Brain pericyte (primary cell): ENCODE measurements at regions not wholly inside any gene's neighbourhood (a gene's known extent, or its start where the extent isn't known, plus 50 kb on each side); places are given as distances from the start of the nearest gene placed in this dataset.
A peak's percentile ranks its signal among the peaks of the same experiment; 100 is the strongest.

Source experiments
- DNase-seq: peaks from one replicate; pipeline ENCODE4 v3.0.0-alpha.2; 2012; ENCODE audit warnings: low read depth, low spot score

DNA sequence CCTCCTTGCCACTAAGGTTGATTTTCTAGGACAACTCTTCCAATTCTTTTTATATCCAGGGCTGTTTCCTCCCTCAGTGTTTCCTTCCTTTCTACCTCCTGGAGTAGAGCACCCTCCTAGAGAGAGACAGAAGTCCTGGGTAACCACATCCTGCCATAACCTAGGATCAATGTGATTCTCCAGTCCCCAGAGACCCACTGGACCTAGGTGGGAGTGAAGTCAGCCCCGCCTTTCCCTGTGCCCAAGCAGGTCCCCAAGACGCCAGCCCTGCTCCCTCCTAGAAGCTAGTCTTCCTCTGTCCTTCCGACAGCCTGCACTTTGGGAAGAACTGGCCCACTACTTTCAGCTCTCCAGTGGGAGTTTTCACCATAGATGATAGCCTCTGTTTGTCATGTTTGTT lies 166.8 kb upstream of the PLEKHG7 start:
- no peak for DNase-seq

GRCh38 chr12:92533280-92533890 lies 169.4 kb upstream of the PLEKHG7 start:
- peak; percentile 63 for DNase-seq

DNA sequence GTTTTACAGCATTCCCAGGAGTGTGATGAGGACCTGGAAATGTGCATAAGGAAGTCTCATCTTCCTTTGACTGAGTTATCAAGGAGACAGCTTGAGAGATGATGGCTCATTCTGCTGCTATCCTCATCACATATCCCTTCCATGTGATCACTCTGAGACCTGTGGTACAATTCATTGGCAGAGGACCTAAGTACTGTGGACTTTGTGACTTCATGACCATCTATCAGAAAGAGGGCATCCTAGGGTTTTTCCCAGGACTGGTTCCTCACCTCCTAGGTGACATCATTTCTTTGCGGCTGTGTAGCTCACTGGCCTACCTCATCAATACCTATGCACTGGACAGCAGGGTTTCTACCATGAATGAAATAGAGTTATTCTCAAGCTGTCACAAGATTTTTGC lies 172.1 kb upstream of the PLEKHG7 start:
- no peak for DNase-seq

DNA sequence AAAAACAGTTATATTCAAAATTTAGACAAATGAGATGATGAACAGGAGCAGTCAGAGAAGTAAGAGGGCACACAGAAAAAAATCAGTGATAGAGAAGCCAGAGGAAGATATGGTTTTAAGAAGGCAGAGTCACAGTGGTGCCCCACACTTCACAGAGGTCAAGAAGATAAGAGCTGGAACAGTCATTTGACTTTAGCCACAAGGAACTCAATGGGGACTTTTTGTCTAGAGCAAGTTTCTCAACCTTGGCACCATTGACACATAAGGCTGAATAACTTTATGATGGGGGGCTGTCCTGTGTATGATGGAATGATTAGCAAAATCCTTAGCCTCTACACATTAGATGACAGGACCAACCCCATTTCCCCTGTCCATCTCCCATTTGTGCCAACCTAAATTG lies 172.8 kb upstream of the PLEKHG7 start:
- no peak for DNase-seq

DNA sequence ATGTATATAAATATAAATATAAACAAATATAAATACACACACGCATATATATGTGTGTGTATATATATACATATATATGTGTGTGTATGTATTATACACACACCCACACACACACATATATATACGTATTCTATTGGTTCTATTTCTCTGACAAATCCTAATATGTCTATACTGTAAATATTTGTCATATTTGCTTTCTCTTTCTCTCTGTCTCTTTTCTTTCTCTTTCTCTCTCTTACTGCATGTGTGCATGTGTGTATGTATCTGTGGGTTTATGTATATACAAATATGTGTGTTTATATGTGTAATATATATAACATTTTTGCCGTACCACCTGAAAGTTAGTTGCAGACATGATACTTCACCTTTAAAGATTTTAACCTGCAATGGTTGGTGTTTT lies 174.2 kb upstream of the PLEKHG7 start:
- DNase-seq, result no peak

DNA sequence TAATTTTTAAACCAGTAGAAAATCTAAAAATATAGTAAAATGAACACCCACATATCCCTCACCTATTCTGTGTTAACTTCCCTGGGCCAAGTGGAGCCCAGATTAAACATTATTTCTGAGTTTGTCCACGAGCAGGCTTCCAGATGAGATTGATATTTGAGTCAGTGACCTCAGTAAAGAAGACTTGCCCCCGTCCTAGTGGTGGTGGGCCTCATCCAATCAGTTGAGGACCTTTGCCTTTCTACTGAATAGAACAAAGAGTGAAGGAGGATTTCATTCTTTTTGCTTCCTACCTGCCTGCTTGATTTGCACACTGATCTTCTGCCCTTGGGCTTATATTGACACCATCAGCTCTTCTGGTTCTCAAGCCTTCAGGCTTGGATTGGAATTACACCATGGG lies 174.7 kb upstream of the PLEKHG7 start:
- no peak for DNase-seq

DNA sequence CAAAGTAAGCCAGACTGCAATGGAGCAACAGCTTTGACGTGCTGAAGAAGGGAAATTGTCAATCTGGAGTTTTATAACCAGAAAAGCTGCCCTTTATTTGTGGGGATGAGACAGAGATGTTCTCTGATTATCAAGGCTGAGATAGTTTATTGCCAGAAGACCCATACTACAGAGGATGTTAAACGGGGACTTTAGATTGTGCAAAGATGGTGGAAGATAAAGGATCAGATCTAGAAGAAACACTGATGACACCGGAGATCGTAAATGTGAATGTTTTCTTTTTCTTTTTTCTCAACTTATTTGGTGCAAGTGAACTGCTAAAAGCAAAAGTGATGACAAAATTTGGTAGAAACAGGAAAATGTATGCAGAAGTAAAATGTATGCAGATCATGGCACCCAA lies 178.3 kb upstream of the PLEKHG7 start:
- DNase-seq, result no peak

GRCh38 chr12:92520511-92520910 lies 182.3 kb upstream of the PLEKHG7 start:
- no peak for DNase-seq

DNA sequence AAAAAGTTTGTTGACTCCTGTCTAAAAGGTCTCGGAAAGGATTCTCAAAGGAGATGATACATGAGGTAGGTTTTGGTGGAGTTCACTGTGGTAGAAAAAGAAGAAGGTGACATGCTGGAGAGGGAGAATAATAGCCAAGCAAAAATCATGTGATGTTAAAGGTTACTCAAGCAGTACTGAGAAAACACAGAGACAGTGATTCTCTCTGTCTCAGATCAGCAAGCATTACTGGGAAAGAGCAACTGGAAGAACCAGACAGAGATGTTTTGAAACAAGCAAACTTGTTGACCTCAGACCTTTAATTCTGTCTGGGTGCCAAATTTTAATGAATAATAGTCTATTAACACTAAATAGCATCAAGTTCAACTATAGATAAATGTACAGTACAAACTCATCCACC lies 183.5 kb upstream of the PLEKHG7 start:
- no peak for DNase-seq

DNA sequence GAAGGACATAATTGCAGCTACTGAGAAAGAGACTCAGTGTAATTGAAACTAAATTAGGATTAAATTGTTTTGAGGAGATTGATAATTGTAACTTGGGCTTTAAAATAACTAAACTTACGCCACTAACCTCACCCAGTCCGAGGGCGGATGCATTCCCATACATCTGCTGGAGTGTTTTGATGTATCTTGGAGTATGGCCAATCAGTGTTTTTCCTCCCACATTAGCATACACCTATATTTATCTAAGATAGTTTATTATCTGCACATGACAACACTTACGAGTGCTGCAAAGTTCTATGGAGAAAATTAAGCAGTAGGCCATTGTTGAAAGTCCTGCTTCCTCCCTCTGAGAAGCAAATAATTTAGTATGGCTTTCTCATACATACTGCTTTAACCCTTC lies 184.7 kb upstream of the PLEKHG7 start:
- DNase-seq, result no peak

DNA sequence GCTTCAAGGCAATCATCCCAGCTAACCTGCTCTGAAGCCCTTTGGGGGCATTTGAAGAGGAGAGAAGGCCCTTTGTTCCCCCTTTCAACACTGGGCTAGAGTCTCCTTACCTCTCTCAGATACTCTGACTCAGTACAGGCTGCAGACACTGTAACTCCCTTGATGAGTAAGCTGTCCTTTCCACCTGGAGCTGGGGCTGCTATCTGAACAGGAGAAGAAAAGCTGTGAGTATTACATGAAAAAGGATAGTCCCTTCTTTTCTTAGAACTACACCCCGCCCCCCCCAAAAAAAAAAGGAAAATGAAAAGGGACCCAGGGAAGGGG lies 186.6 kb upstream of the PLEKHG7 start:
- no peak for DNase-seq

DNA sequence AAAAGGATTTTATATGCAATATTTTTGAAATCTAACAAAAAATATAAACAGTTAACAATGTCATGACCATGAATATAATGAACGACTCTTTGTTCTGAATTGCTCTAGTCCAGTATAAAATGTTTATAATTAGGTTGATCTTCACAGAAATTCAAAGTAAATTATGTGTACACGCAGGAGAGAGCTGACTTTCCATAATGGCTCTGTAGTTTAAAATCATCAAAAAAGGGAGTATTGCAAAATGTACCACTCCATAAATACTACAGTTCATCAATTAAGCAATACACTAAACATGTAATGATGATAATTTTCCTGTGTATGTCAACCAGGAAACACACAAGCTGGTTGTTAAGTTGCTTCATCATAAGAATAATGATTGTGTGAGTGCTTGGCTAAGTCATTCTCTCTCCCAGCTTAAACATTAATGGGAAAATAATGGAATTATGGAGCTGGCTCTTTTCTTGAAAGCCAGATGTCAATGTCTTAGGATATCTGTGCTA lies 189.5 kb upstream of the PLEKHG7 start:
- no peak for DNase-seq

DNA sequence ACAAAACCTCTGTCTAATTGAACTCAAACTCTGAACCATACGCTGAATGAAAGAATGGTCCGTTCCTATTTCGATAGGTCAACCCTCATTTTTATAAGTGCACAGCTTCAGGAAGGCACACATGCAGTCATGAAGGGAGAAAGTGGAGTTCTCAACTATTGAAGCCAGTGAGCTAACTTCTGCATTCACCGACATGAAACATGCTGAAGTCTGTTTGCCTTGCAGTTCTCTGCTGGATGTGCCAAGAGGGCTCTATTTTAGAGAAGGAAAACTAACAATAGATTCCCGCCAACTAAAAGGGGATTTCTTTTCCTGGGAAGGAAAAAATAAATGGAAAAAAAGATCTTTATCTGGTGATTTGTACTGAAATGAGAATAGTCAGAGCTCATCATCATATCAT lies 191.0 kb upstream of the PLEKHG7 start:
- no peak for DNase-seq

DNA sequence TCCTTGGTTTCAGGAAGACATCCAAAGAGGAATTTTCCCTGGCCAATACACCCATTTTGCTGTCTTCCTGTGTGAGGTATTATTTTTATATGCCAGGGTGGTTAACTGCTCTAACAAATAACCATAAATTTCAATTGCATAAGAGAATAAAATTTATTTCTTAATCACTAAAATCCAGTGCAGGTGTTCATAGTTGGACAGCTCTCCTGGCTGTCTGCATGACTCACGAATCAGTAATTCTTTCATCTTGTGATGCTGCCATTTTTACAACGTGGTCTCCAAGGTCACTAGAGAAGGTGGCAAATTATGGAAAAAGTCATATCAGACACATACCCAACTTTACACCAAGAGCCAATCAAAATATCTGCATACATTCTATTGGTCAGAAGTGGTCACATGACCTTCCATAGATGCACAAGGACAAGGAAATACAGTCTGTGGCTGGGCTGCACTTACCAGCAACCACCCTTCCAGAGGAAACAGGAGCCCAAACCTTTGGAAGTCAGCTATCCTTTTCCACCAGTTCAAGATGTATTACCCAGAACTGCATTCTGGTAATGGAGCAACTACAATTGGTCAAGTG lies 193.5 kb upstream of the PLEKHG7 start:
- no peak for DNase-seq

DNA sequence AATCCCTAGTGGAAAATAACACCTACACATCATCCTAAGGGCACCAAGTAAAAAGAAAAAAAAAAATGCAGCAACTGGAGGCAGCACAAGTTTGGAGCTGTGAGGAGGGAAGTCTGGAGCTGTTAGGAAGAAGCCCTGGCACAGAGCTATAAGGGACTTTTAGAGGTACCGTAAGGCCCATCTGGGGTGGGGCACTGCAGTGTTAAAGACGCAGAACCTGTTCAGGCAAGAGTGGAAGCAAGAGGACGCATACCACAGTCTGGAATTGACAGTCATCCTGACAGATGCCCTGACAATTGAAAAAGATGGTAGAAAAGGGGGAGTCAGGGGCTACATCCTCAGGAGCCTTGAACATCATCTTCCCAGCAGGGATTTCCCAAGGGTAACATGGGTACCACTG lies 195.9 kb upstream of the PLEKHG7 start:
- no peak for DNase-seq

DNA sequence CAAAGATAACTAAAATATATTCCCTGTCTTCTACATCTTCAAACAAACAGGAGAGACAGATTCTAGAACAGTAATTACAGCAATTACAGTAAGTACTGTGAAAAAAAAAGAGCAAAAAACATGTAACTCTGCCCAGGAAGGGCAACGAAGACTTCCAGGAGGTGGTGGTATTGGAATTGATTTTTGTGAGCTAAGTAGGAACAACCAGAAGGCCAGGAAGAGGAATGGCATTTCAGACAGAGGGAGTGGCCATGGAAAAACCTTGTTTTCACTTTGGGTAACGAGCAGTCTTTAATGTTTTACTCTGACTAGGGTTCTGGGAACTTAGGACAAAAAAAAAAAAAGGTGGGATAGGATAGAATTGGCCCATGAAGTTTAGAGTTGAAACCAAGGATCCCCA lies 196.3 kb upstream of the PLEKHG7 start:
- DNase-seq, result no peak

DNA sequence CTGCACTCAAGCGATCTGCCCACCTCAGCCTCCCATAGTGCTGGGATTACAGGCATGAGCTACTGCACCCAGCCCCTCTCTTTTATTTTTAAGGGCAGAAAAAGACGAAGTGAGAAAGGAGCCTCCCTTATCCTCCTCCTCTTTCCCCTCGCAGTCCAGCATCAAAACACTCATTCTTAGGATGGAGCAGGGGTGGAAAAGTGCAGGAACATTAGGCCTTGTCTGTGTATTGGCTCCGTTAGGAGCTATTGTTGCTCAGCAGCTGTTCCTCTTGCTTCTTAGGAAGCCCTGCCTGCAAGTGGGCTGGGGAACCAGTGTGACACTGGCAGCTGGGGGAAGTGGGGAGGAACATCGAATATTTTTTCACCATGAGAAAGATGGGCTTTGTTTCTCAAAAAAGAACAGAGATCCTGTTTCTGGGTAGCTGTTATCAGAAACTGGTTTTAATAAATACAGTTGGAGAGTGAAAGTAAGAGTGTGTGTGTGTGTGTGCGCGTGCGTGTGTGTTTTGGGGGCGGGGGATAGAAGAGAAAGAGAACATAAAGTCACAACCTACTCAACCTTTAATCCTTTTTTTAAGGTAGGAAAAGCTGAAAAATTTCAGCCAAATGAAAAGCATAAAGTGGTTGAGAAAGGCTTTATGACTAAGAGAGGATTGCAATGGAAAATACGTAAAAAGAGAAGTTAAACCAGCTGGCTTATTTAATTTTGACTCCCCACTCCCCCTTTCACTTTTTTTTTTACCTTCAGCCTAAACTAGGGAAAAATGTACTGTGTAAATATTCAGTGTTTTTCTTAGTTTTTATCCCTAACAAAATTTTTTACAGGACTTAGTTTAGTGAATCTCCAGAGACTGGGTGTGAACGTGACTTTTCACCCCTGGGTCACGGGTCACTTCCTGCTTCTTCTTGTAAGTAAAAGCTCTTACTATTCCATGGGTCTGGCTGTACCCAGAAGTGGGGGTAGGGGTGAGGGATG lies 197.2 kb upstream of the PLEKHG7 start:
- DNase-seq, result peak; percentile 32

GRCh38 chr12:92504594-92504981 lies 198.2 kb upstream of the PLEKHG7 start:
- no peak for DNase-seq

GRCh38 chr12:92503971-92504593 lies 198.7 kb upstream of the PLEKHG7 start:
- no peak for DNase-seq

- DNase-seq, result no peak
Measured at GRCh38 chr12:92503029-92503931, 199.5 kb upstream of the PLEKHG7 start.

GRCh38 chr12:92502417-92503028 lies 200.3 kb upstream of the PLEKHG7 start:
- DNase-seq, result no peak
